ENCODE measurements at regions not wholly inside any gene's neighbourhood (a gene's known extent, or its start where the extent isn't known, plus 50 kb on each side); places are given as distances from the start of the nearest gene placed in this dataset.

GRCh38 chr9:106682420-106682819 is 180.5 kb upstream of the ZNF462 start:
- TF ChIP-seq REST (IDR thresholded peaks at IDR 0.05) (no peak), EGR1 (IDR thresholded peaks at IDR 0.05; ENCODE audit: low read depth in 2 of 2) (no peak), SP1 (IDR thresholded peaks at IDR 0.05) (no peak), ATF3 (IDR thresholded peaks at IDR 0.05) (no peak), GABPA (IDR thresholded peaks at IDR 0.05 in 1 of 2, conservative IDR thresholded peaks at IDR 0.05 in 1 of 2) (no peak), MAX (IDR thresholded peaks at IDR 0.05) (no peak), ZBTB33 (IDR thresholded peaks at IDR 0.05) (no peak), RAD21 (IDR thresholded peaks at IDR 0.05) (no peak), TAF1 (conservative IDR thresholded peaks at IDR 0.05) (no peak), JUND (IDR thresholded peaks at IDR 0.05) (no peak)
- TF ChIP-seq, protein P1, sequence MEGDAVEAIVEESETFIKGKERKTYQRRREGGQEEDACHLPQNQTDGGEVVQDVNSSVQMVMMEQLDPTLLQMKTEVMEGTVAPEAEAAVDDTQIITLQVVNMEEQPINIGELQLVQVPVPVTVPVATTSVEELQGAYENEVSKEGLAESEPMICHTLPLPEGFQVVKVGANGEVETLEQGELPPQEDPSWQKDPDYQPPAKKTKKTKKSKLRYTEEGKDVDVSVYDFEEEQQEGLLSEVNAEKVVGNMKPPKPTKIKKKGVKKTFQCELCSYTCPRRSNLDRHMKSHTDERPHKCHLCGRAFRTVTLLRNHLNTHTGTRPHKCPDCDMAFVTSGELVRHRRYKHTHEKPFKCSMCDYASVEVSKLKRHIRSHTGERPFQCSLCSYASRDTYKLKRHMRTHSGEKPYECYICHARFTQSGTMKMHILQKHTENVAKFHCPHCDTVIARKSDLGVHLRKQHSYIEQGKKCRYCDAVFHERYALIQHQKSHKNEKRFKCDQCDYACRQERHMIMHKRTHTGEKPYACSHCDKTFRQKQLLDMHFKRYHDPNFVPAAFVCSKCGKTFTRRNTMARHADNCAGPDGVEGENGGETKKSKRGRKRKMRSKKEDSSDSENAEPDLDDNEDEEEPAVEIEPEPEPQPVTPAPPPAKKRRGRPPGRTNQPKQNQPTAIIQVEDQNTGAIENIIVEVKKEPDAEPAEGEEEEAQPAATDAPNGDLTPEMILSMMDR (IDR thresholded peaks at IDR 0.05; ENCODE audit: low read depth, low read length, missing input control), result no peak

All from liver (tissue), 3 donors.